ENCODE measurements at regions not wholly inside any gene's neighbourhood (a gene's known extent, or its start where the extent isn't known, plus 50 kb on each side); places are given as distances from the start of the nearest gene placed in this dataset.

GRCh38 chr6:22036275-22036674, 260.6 kb downstream of the PRL start:
- H3K27me3 ChIP-seq (ENCODE audit: control insufficient read depth, insufficient read depth, low read length), result no peaks in the 10 kb centered on the region
- no peaks in the 10 kb centered on the region for H3K9me3 ChIP-seq (ENCODE audit: control insufficient read depth, low read length)
- H3K9ac ChIP-seq, result no peak overlapping the region
- H3K4me1 ChIP-seq, result peaks cover 16% of the 10 kb centered on the region
- peak overlapping the region; percentile 57 for H3K27ac ChIP-seq
- H3K36me3 ChIP-seq (ENCODE audit: control insufficient read depth, insufficient read depth, low read length), result no peaks in the 10 kb centered on the region
- no peak for TF ChIP-seq CTCF (IDR thresholded peaks at IDR 0.05)
- H3K4me2 ChIP-seq (ENCODE audit: low read length), result peak overlapping the region; percentile 53
- no peaks in the 10 kb centered on the region for H3K79me2 ChIP-seq
- H2AFZ ChIP-seq, result peak overlapping the region; percentile 77
- H3K4me3 ChIP-seq (ENCODE audit: low read depth, low read length), result peak overlapping the region; percentile 36

GRCh38 chr6:22036699-22037098, 260.1 kb downstream of the PRL start:
- no peaks in the 10 kb centered on the region for H3K9me3 ChIP-seq (ENCODE audit: control insufficient read depth, low read length)
- H3K4me2 ChIP-seq (ENCODE audit: low read length), result peak overlapping the region; percentile 53
- no peak for TF ChIP-seq CTCF (IDR thresholded peaks at IDR 0.05)
- H3K4me3 ChIP-seq (ENCODE audit: low read depth, low read length), result peak overlapping the region; percentile 36
- peaks cover 16% of the 10 kb centered on the region for H3K4me1 ChIP-seq
- H3K9ac ChIP-seq, result no peak overlapping the region
- no peaks in the 10 kb centered on the region for H3K27me3 ChIP-seq (ENCODE audit: control insufficient read depth, insufficient read depth, low read length)
- H3K79me2 ChIP-seq, result no peaks in the 10 kb centered on the region
- H2AFZ ChIP-seq, result peak overlapping the region; percentile 77
- H3K27ac ChIP-seq, result peak overlapping the region; percentile 57
- no peaks in the 10 kb centered on the region for H3K36me3 ChIP-seq (ENCODE audit: control insufficient read depth, insufficient read depth, low read length)

GRCh38 chr6:22041797-22042480, 254.9 kb downstream of the PRL start:
- H3K4me1 ChIP-seq, result peaks cover 20% of the 10 kb centered on the region
- H2AFZ ChIP-seq, result peak overlapping the region; percentile 34
- no peak overlapping the region for H3K27ac ChIP-seq
- H3K4me2 ChIP-seq (ENCODE audit: low read length), result no peak overlapping the region
- H3K9me3 ChIP-seq (ENCODE audit: control insufficient read depth, low read length), result no peaks in the 10 kb centered on the region
- no peak for TF ChIP-seq CTCF (IDR thresholded peaks at IDR 0.05)
- no peak overlapping the region for H3K9ac ChIP-seq
- no peaks in the 10 kb centered on the region for H3K79me2 ChIP-seq
- H3K36me3 ChIP-seq (ENCODE audit: control insufficient read depth, insufficient read depth, low read length), result no peaks in the 10 kb centered on the region
- H3K4me3 ChIP-seq (ENCODE audit: low read depth, low read length), result no peak overlapping the region
- no peaks in the 10 kb centered on the region for H3K27me3 ChIP-seq (ENCODE audit: control insufficient read depth, insufficient read depth, low read length)

- Histone ChIP-seq H3K4me1 (peaks cover 14% of the 10 kb centered on the region), H3K4me3 (ENCODE audit: low read depth, low read length) (no peak overlapping the region), H3K9me3 (ENCODE audit: control insufficient read depth, low read length) (no peaks in the 10 kb centered on the region), H3K4me2 (ENCODE audit: low read length) (peak overlapping the region; percentile 52), H3K27me3 (ENCODE audit: control insufficient read depth, insufficient read depth, low read length) (no peaks in the 10 kb centered on the region), H2AFZ (peak overlapping the region; percentile 43), H3K9ac (no peak overlapping the region), H3K27ac (peak overlapping the region; percentile 66), H3K79me2 (no peaks in the 10 kb centered on the region), H3K36me3 (ENCODE audit: control insufficient read depth, insufficient read depth, low read length) (no peaks in the 10 kb centered on the region)
- TF ChIP-seq CTCF (IDR thresholded peaks at IDR 0.05), result no peak
These were observed 254.1 kb downstream of the PRL start for GRCh38 chr6:22042706-22043105.
